ENCODE measurements at regions not wholly inside any gene's neighbourhood (a gene's known extent, or its start where the extent isn't known, plus 50 kb on each side); places are given as distances from the start of the nearest gene placed in this dataset.

- DNase-seq (ENCODE audit: low read depth in 1 of 2, low spot score in 2 of 2) = no peak
- H3K18ac ChIP-seq (ENCODE audit: extremely low read depth, low read length) = no peak overlapping the region
- H3K9me3 ChIP-seq (ENCODE audit: insufficient read depth in 2 of 2, low read depth in 1 of 2, low read length in 1 of 2) = no peaks in the 10 kb centered on the region
- H3K23me2 ChIP-seq (ENCODE audit: low read depth, low read length) = no peaks in the 10 kb centered on the region
- H3K4me2 ChIP-seq (ENCODE audit: insufficient read depth in 1 of 2, low read depth in 2 of 2, low read length in 2 of 2) = no peak overlapping the region
- peak; percentile 45 for FAIRE-seq
- no peak overlapping the region for H2AFZ ChIP-seq (ENCODE audit: low read length)
- no peak overlapping the region for H4K8ac ChIP-seq (ENCODE audit: extremely low read depth, insufficient read depth, low read length)
- POLR2A ChIA-PET (ENCODE audit: partially characterized antibody) = no interaction called here
- H3K4ac ChIP-seq (replicated peaks; ENCODE audit: insufficient read length, low read depth, low read length) = no peak overlapping the region
- no peak overlapping the region for H2BK120ac ChIP-seq (replicated peaks; ENCODE audit: low read depth, low read length)
- WGBS, 2 experiments (ENCODE audit: extremely low coverage in 1 of 2, insufficient coverage in 1 of 2, insufficient read length in 1 of 2, insufficient replicate concordance in 2 of 2, low coverage in 1 of 2, low lambda C conversion rate in 2 of 2, missing lambda C conversion rate in 1 of 2) = 66% methylated on average over 2 of the region's 2 CpGs; no CpG with 5 or more reads in 1 of the 2 experiments
- no peak overlapping the region for H3K4me3 ChIP-seq (ENCODE audit: extremely low read depth in 1 of 4, insufficient read depth in 2 of 4, low read depth in 3 of 4, low read length in 4 of 4)
- H4K91ac ChIP-seq (replicated peaks; ENCODE audit: insufficient read length, low read length) = no peak overlapping the region
- no peak overlapping the region for H2BK12ac ChIP-seq (ENCODE audit: low read depth, low read length)
- no peak overlapping the region for H4K5ac ChIP-seq (ENCODE audit: insufficient read length, low read depth, low read length)
- no peak overlapping the region for H3K56ac ChIP-seq (replicated peaks; ENCODE audit: insufficient read length, low read depth, low read length)
- H3K4me1 ChIP-seq (replicated peaks in 1 of 4; ENCODE audit: control insufficient read depth in 3 of 4, insufficient read depth in 4 of 4, low read length in 3 of 4) = no peaks in the 10 kb centered on the region
- no peaks in the 10 kb centered on the region for H3K27me3 ChIP-seq (replicated peaks in 1 of 4; ENCODE audit: control insufficient read depth in 3 of 4, extremely low read depth in 1 of 4, insufficient read depth in 3 of 4, low read length in 3 of 4)
- TF ChIP-seq RAD21 (IDR thresholded peaks at IDR 0.05 in 1 of 2, conservative IDR thresholded peaks at IDR 0.05 in 1 of 2; ENCODE audit: low read depth in 2 of 2, low read length in 2 of 2) (peak in 1 of 2 experiments; percentile 42; a peak in 3 of 4 replicates), YY1 (IDR thresholded peaks at IDR 0.05; ENCODE audit: low read depth, low read length) (no peak), CTCF (IDR thresholded peaks at IDR 0.05; ENCODE audit: control extremely low read depth in 1 of 3, insufficient read depth in 1 of 3, low read depth in 1 of 3, low read length in 3 of 3) (peak in 2 of 3 experiments; percentile 12 to 55; a peak in 2 of 4 replicates), TAF7 (optimal IDR thresholded peaks at IDR 0.05; ENCODE audit: borderline replicate concordance, low read depth, low read length) (no peak), EZH2 (IDR thresholded peaks at IDR 0.05; ENCODE audit: low read depth, low read length, severe bottlenecking) (no peak), CHD2 (IDR thresholded peaks at IDR 0.05; ENCODE audit: low read length) (no peak), TEAD4 (IDR thresholded peaks at IDR 0.05; ENCODE audit: low read depth, low read length) (no peak), SIX5 (IDR thresholded peaks at IDR 0.05; ENCODE audit: low read depth, low read length) (no peak), HDAC6 (IDR thresholded peaks at IDR 0.05; ENCODE audit: low read depth, low read length) (no peak)
- no peak overlapping the region for H3K14ac ChIP-seq (ENCODE audit: insufficient read length)
- H3K23ac ChIP-seq (ENCODE audit: insufficient read length) = no peak overlapping the region
- H3K27ac ChIP-seq (ENCODE audit: low read depth, low read length) = no peak overlapping the region
- no peaks in the 10 kb centered on the region for H3K79me1 ChIP-seq (ENCODE audit: low read depth, low read length)
- H2AK5ac ChIP-seq (ENCODE audit: low read depth, low read length) = no peak overlapping the region
- no peaks in the 10 kb centered on the region for H3K36me3 ChIP-seq (ENCODE audit: control insufficient read depth in 2 of 4, insufficient read depth in 4 of 4, low read length in 3 of 4)
- H3K79me2 ChIP-seq (ENCODE audit: control insufficient read depth in 1 of 2, insufficient read depth in 2 of 2, low read length in 2 of 2) = no peaks in the 10 kb centered on the region
- no peak overlapping the region for H2BK20ac ChIP-seq (ENCODE audit: low read length)
- no peak overlapping the region for H2BK5ac ChIP-seq (ENCODE audit: low read depth, low read length)
- no peak overlapping the region for H2BK15ac ChIP-seq (ENCODE audit: low read length)
- H3K9ac ChIP-seq (replicated peaks in 1 of 4; ENCODE audit: extremely low read depth in 1 of 4, low read depth in 3 of 4, low read length in 3 of 4) = no peak overlapping the region
- H4K20me1 ChIP-seq (replicated peaks in 1 of 2; ENCODE audit: control insufficient read depth in 1 of 2, insufficient read depth in 2 of 2, low read length in 2 of 2) = no peaks in the 10 kb centered on the region
- CTCF ChIA-PET (ENCODE audit: partially characterized antibody) = interaction anchor here (0.6 to 2.5 kb wide), 29 partner anchors 9 to 769 kb away, joined by 3 to 15 read pairs (median 4); no protein-coding TSS in a partner anchor
These were observed 454.0 kb upstream of the ROBO2 start for GRCh38 chr3:76585794-76586392.

Data from H1 (cell line).